ENCODE measurements at regions not wholly inside any gene's neighbourhood (a gene's known extent, or its start where the extent isn't known, plus 50 kb on each side); places are given as distances from the start of the nearest gene placed in this dataset.

- ChIA-PET CTCF (no interaction called here), POLR2A (no interaction called here)
- no peak overlapping the region for H3K4me3 Mint-ChIP-seq
- H3K9me3 Mint-ChIP-seq = no peaks in the 10 kb centered on the region
- DNase-seq = no peak
- H3K27me3 Mint-ChIP-seq = no peaks in the 10 kb centered on the region
- no peaks in the 10 kb centered on the region for H3K4me1 Mint-ChIP-seq
- H3K36me3 Mint-ChIP-seq (ENCODE audit: low read depth) = no peaks in the 10 kb centered on the region
- no peak overlapping the region for H3K27ac Mint-ChIP-seq
Measured at GRCh38 chr11:103842795-103843194, 193.6 kb upstream of the DDI1 start.

GRCh38 chr11:103844327-103845215 lies 191.9 kb upstream of the DDI1 start:
- no peaks in the 10 kb centered on the region for H3K4me1 Mint-ChIP-seq
- POLR2A ChIA-PET = no interaction called here
- H3K9me3 Mint-ChIP-seq = no peaks in the 10 kb centered on the region
- H3K36me3 Mint-ChIP-seq (ENCODE audit: low read depth) = no peaks in the 10 kb centered on the region
- H3K27ac Mint-ChIP-seq = no peak overlapping the region
- CTCF ChIA-PET = no interaction called here
- no peak for DNase-seq
- H3K27me3 Mint-ChIP-seq = no peaks in the 10 kb centered on the region
- H3K4me3 Mint-ChIP-seq = no peak overlapping the region

- no peak for DNase-seq
- ChIA-PET POLR2A (no interaction called here), CTCF (no interaction called here)
- no peak overlapping the region for H3K27ac Mint-ChIP-seq
- H3K9me3 Mint-ChIP-seq = no peaks in the 10 kb centered on the region
- no peaks in the 10 kb centered on the region for H3K4me1 Mint-ChIP-seq
- no peaks in the 10 kb centered on the region for H3K36me3 Mint-ChIP-seq (ENCODE audit: low read depth)
- no peak overlapping the region for H3K4me3 Mint-ChIP-seq
- H3K27me3 Mint-ChIP-seq = no peaks in the 10 kb centered on the region
Measured at GRCh38 chr11:103845331-103845730, 191.1 kb upstream of the DDI1 start.

GRCh38 chr11:103848686-103849085 lies 187.8 kb upstream of the DDI1 start:
- no peak overlapping the region for H3K27ac Mint-ChIP-seq
- H3K36me3 Mint-ChIP-seq (ENCODE audit: low read depth) = no peaks in the 10 kb centered on the region
- no peaks in the 10 kb centered on the region for H3K9me3 Mint-ChIP-seq
- ChIA-PET POLR2A (no interaction called here), CTCF (no interaction called here)
- no peak overlapping the region for H3K4me3 Mint-ChIP-seq
- H3K4me1 Mint-ChIP-seq = no peaks in the 10 kb centered on the region
- no peaks in the 10 kb centered on the region for H3K27me3 Mint-ChIP-seq
- DNase-seq = no peak

- POLR2A ChIA-PET = no interaction called here
Measured at GRCh38 chr11:103849366-103849765, 187.1 kb upstream of the DDI1 start.

GRCh38 chr11:103850419-103851165 lies 185.8 kb upstream of the DDI1 start:
- no peak for DNase-seq
- ChIA-PET CTCF (interaction anchor here (0.5 kb wide), 1 partner anchor 9 kb away, joined by 3 read pairs; no protein-coding TSS in a partner anchor), POLR2A (no interaction called here)
- Mint-ChIP-seq H3K9me3 (no peaks in the 10 kb centered on the region), H3K27me3 (no peaks in the 10 kb centered on the region), H3K36me3 (ENCODE audit: low read depth) (no peaks in the 10 kb centered on the region), H3K4me1 (no peaks in the 10 kb centered on the region), H3K27ac (no peak overlapping the region), H3K4me3 (no peak overlapping the region)

More at GRCh38 chr11:103849366-103849765, 187.1 kb upstream of the DDI1 start:
- H3K4me1 Mint-ChIP-seq = no peaks in the 10 kb centered on the region
- no peak for DNase-seq
- H3K27ac Mint-ChIP-seq = no peak overlapping the region
- H3K4me3 Mint-ChIP-seq = no peak overlapping the region
- H3K9me3 Mint-ChIP-seq = no peaks in the 10 kb centered on the region
- CTCF ChIA-PET = no interaction called here
- no peaks in the 10 kb centered on the region for H3K36me3 Mint-ChIP-seq (ENCODE audit: low read depth)
- H3K27me3 Mint-ChIP-seq = no peaks in the 10 kb centered on the region

- no peaks in the 10 kb centered on the region for H3K9me3 Mint-ChIP-seq
- no peak overlapping the region for H3K27ac Mint-ChIP-seq
- POLR2A ChIA-PET = no interaction called here
- no peaks in the 10 kb centered on the region for H3K4me1 Mint-ChIP-seq
- no peak for DNase-seq
- no peak overlapping the region for H3K4me3 Mint-ChIP-seq
- CTCF ChIA-PET = no interaction called here
- H3K36me3 Mint-ChIP-seq (ENCODE audit: low read depth) = no peaks in the 10 kb centered on the region
- H3K27me3 Mint-ChIP-seq = no peaks in the 10 kb centered on the region
Measured at GRCh38 chr11:103851166-103851651, 185.2 kb upstream of the DDI1 start.
